ENCODE measurements at regions not wholly inside any gene's neighbourhood (a gene's known extent, or its start where the extent isn't known, plus 50 kb on each side); places are given as distances from the start of the nearest gene placed in this dataset.
"Not testable (repeated sequence)": the region's sequence is repeated elsewhere in the genome, so short reads cannot be mapped to it uniquely, and the experiment has no call there.

DNA sequence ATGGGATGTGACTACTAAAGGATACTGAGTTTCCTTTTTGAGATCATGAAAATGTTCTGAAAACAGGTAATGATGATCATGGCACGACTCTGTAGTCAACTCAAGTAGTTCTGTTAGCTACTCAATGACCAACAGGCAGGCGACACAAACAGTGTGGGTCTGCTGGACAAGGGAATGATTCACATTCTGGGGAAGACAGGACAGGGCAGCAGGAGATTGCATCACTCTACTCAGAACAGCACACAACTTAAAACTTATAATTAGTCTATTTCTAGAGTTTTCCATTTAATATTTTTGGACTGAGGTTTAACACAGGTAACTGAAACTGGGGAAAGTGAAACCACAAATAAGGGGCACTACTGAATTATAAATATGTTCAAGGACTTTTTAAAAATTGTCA is 365.2 kb downstream of the PRDM5 start:
- Mint-ChIP-seq H3K9me3 (ENCODE audit: low read depth) (peaks cover 8% of the 10 kb centered on the region), H3K4me3 (no peak overlapping the region), H3K36me3 (ENCODE audit: low read depth) (no peaks in the 10 kb centered on the region), H3K4me1 (no peaks in the 10 kb centered on the region), H3K27ac (no peak overlapping the region), H3K27me3 (no peaks in the 10 kb centered on the region)
- ChIA-PET CTCF (interaction anchor here (1.4 kb wide), 1 partner anchor 11 kb away, joined by 3 read pairs; no protein-coding TSS in a partner anchor), POLR2A (interaction anchor here (0.7 kb wide), 1 partner anchor 82 kb away, joined by 4 read pairs; no protein-coding TSS in a partner anchor)
- ATAC-seq: no peak
- DNase-seq: no peak
- intact Hi-C loops (cut with DNase I, micrococcal nuclease): no loop called here

DNA sequence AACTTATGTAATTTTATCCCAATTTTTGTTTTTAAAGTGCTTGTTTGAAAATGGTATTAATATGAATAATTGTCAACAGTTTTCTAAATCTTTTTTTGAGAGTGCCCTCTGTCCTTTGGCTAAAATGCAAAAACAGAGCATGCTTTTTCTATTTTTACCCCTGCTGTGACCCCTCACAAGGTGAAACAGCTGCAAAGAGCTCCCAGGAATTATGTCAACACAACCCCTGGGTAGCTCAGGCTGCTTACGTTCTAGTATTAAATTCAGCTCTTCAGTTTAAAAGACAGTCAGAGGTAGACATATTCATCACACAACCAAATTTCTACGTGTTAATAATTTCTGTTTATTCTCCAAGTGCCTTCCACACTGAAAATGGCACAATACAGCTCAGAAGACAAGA is 367.5 kb downstream of the PRDM5 start:
- Mint-ChIP-seq H3K4me1 (no peaks in the 10 kb centered on the region), H3K27me3 (no peaks in the 10 kb centered on the region), H3K4me3 (no peak overlapping the region), H3K27ac (no peak overlapping the region), H3K36me3 (ENCODE audit: low read depth) (no peaks in the 10 kb centered on the region), H3K9me3 (ENCODE audit: low read depth) (no peaks in the 10 kb centered on the region)
- CTCF ChIA-PET: no interaction called here
- POLR2A ChIA-PET: no interaction called here
- DNase-seq (no peak), ATAC-seq (no peak)
- intact Hi-C loops (cut with DNase I, micrococcal nuclease): no loop called here

- ATAC-seq: no peak
- no peak for DNase-seq
- POLR2A ChIA-PET: no interaction called here
- Mint-ChIP-seq H3K36me3 (ENCODE audit: low read depth) (no peaks in the 10 kb centered on the region), H3K27me3 (no peaks in the 10 kb centered on the region), H3K27ac (no peak overlapping the region), H3K9me3 (ENCODE audit: low read depth) (no peaks in the 10 kb centered on the region), H3K4me1 (no peaks in the 10 kb centered on the region), H3K4me3 (no peak overlapping the region)
- intact Hi-C loops (cut with DNase I, micrococcal nuclease): no loop called here
- CTCF ChIA-PET: no interaction called here
Observed at GRCh38 chr4:120554086-120554485, 368.4 kb downstream of the PRDM5 start.

DNA sequence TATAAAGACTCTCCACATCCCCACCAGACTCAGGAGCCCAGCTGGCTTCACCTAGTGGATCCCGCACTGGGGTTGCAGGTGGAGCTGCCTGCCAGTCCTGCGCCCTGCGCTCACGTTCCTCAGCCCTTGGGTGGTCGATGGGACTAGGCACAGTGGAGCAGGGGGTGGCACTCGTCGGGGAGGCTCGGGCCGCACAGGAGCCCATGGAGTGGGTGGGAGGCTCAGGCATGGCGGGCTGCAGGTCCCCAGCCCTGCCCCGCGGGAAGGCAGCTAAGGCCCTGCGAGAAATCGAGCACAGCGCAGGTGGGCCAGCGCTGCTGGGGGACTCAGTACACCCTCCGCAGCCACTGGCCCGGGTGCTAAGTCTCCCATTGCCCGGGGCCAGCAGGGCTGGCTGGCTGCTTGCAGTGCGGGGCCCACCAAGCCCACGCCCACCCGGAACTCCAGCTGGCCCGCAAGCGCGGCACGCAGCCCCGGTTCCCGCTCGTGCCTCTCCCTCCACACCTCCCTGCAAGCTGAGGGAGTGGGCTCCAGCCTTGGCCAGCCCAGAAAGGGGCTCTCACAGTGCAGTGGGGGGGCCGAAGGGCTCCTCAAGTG is 371.8 kb downstream of the PRDM5 start:
- H3K27me3 Mint-ChIP-seq; CTCF ChIA-PET; intact Hi-C loops (cut with DNase I, micrococcal nuclease); DNase-seq; H3K4me3 Mint-ChIP-seq; H3K36me3 Mint-ChIP-seq (ENCODE audit: low read depth); H3K27ac Mint-ChIP-seq; ATAC-seq; H3K4me1 Mint-ChIP-seq; POLR2A ChIA-PET; H3K9me3 Mint-ChIP-seq (ENCODE audit: low read depth): not testable (repeated sequence)

DNA sequence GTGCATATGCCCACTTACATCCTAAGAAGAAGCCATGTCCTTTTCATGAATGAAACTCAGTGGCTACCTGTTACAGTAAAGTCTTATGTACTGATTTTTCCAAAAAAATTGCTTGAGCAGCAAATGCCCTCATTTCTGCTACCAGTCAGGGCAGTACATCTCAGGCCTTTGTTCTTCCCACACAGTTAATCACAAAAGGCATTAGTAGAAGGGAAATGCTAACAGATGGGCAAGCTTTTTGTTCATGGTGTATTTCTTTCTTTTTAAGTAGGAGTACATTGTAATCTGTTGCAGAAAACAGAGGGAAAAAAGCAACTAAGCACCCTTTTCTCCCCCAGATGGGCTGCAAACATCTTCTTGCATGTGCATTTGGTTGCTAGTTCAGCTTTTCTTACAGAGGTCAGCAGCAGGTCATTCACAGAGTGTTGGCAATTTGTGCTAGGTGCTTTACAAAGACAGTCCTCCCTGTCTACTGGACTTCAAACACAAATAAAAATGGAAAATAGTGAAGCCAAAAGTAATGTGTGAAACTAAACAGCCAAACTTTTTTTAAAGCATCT is 373.4 kb downstream of the PRDM5 start:
- no peak overlapping the region for H3K27ac Mint-ChIP-seq
- no peaks in the 10 kb centered on the region for H3K27me3 Mint-ChIP-seq
- H3K9me3 Mint-ChIP-seq (ENCODE audit: low read depth): no peaks in the 10 kb centered on the region
- ChIA-PET POLR2A (no interaction called here), CTCF (no interaction called here)
- intact Hi-C loops (cut with DNase I, micrococcal nuclease): no loop called here
- DNase-seq (no peak), ATAC-seq (no peak)
- no peaks in the 10 kb centered on the region for H3K36me3 Mint-ChIP-seq (ENCODE audit: low read depth)
- no peaks in the 10 kb centered on the region for H3K4me1 Mint-ChIP-seq
- no peak overlapping the region for H3K4me3 Mint-ChIP-seq

DNA sequence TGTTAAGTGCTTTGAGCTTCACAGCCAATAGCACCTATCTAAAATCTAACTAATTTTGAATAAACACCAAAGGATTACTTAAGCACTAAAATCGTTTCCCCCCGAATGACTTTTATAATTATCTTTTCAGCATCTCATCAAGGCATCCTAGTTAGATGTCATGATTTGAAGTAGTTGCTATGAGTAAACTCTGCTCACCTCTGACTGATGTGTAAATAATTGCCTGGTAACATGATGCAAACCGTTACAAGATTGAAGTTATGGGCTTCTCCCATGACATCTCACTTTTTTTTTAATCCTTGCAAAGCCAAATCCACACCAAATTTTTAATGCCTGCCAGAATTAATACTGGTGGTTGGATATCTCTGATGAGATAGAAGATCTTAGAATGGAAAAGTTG is 377.1 kb downstream of the PRDM5 start:
- H3K27me3 Mint-ChIP-seq: no peaks in the 10 kb centered on the region
- H3K27ac Mint-ChIP-seq: no peak overlapping the region
- ChIA-PET CTCF (no interaction called here), POLR2A (no interaction called here)
- no peaks in the 10 kb centered on the region for H3K9me3 Mint-ChIP-seq (ENCODE audit: low read depth)
- DNase-seq: no peak
- ATAC-seq: no peak
- H3K36me3 Mint-ChIP-seq (ENCODE audit: low read depth): no peaks in the 10 kb centered on the region
- no peak overlapping the region for H3K4me3 Mint-ChIP-seq
- intact Hi-C loops (cut with DNase I, micrococcal nuclease): no loop called here
- no peaks in the 10 kb centered on the region for H3K4me1 Mint-ChIP-seq

DNA sequence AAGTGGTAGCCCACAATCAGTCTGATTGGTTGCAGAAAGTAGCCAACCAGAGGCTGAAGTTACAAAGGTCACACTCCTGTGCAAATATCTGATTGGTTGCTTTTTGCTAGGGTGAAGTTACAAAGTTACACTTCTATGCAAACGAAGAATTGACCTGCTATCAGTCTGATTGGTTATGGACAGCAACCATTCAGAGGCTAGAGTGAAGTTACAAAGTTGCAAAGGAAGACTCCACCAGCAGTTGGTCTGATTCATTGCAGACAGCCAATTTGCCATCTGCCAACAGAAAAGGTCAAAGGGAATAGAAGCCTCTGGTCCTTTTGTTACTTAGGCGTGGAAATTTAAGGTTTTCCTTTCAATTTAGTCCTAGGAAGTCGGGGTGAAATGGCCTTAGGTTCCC is 377.7 kb downstream of the PRDM5 start:
- ATAC-seq: no peak
- intact Hi-C loops (cut with DNase I, micrococcal nuclease): no loop called here
- H3K27ac Mint-ChIP-seq: no peak overlapping the region
- ChIA-PET POLR2A (no interaction called here), CTCF (no interaction called here)
- no peak for DNase-seq
- H3K4me1 Mint-ChIP-seq: no peaks in the 10 kb centered on the region
- H3K36me3 Mint-ChIP-seq (ENCODE audit: low read depth): no peaks in the 10 kb centered on the region
- no peaks in the 10 kb centered on the region for H3K27me3 Mint-ChIP-seq
- no peak overlapping the region for H3K4me3 Mint-ChIP-seq
- no peaks in the 10 kb centered on the region for H3K9me3 Mint-ChIP-seq (ENCODE audit: low read depth)

DNA sequence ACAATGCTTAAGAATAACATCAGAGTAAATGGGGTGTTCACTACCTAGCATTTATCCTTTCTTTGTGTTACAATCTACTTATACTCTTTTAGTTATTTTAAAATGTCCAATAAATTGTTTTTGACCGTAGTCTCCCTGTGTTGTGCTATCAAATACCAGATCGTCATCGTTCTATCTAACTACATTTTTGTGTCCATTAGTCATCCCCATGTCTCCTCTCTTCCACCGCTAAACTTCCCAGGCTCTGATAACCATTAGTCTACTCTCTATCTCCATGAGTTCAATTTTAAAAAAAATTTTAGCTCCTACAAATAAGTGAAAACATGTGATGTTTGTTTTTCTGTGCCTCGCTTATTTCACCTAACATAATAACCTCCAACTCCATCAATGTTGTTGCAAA is 381.9 kb downstream of the PRDM5 start:
- intact Hi-C loops (cut with DNase I, micrococcal nuclease): no loop called here
- CTCF ChIA-PET: no interaction called here
- ATAC-seq (no peak), DNase-seq (no peak)
- H3K27ac Mint-ChIP-seq: no peak overlapping the region
- H3K9me3 Mint-ChIP-seq (ENCODE audit: low read depth): no peaks in the 10 kb centered on the region
- H3K4me1 Mint-ChIP-seq: no peaks in the 10 kb centered on the region
- POLR2A ChIA-PET: no interaction called here
- no peaks in the 10 kb centered on the region for H3K36me3 Mint-ChIP-seq (ENCODE audit: low read depth)
- H3K4me3 Mint-ChIP-seq: no peak overlapping the region
- peaks cover under 1% of the 10 kb centered on the region for H3K27me3 Mint-ChIP-seq

- Mint-ChIP-seq H3K9me3 (ENCODE audit: low read depth) (no peaks in the 10 kb centered on the region), H3K36me3 (ENCODE audit: low read depth) (no peaks in the 10 kb centered on the region), H3K4me3 (no peak overlapping the region), H3K4me1 (no peaks in the 10 kb centered on the region), H3K27me3 (peaks cover 2% of the 10 kb centered on the region), H3K27ac (no peak overlapping the region)
- no peak for ATAC-seq
- intact Hi-C loops (cut with DNase I, micrococcal nuclease): no loop called here
- DNase-seq: no peak
- ChIA-PET CTCF (no interaction called here), POLR2A (no interaction called here)
Observed at GRCh38 chr4:120536884-120537283, 385.6 kb downstream of the PRDM5 start.

GRCh38 chr4:120528428-120528827 is 394.1 kb downstream of the PRDM5 start:
- Mint-ChIP-seq H3K4me1 (no peaks in the 10 kb centered on the region), H3K27ac (no peak overlapping the region), H3K4me3 (no peak overlapping the region), H3K9me3 (ENCODE audit: low read depth) (no peaks in the 10 kb centered on the region), H3K36me3 (ENCODE audit: low read depth) (no peaks in the 10 kb centered on the region), H3K27me3 (no peaks in the 10 kb centered on the region)
- DNase-seq: no peak
- intact Hi-C loops (cut with DNase I, micrococcal nuclease): no loop called here
- ChIA-PET CTCF (no interaction called here), POLR2A (no interaction called here)
- no peak for ATAC-seq

GRCh38 chr4:120526033-120526432 is 396.5 kb downstream of the PRDM5 start:
- intact Hi-C loops (cut with DNase I, micrococcal nuclease): no loop called here
- no peak for ATAC-seq

GRCh38 chr4:120525106-120525505 is 397.4 kb downstream of the PRDM5 start:
- H3K4me1 Mint-ChIP-seq: no peaks in the 10 kb centered on the region
- intact Hi-C loops (cut with DNase I, micrococcal nuclease): no loop called here
- no peaks in the 10 kb centered on the region for H3K36me3 Mint-ChIP-seq (ENCODE audit: low read depth)
- no peak for DNase-seq
- no peak overlapping the region for H3K27ac Mint-ChIP-seq
- POLR2A ChIA-PET: no interaction called here
- no peak overlapping the region for H3K4me3 Mint-ChIP-seq
- no peaks in the 10 kb centered on the region for H3K9me3 Mint-ChIP-seq (ENCODE audit: low read depth)
- CTCF ChIA-PET: no interaction called here
- H3K27me3 Mint-ChIP-seq: peaks cover 2% of the 10 kb centered on the region
- no peak for ATAC-seq

More at GRCh38 chr4:120526033-120526432, 396.5 kb downstream of the PRDM5 start:
- Mint-ChIP-seq H3K9me3 (ENCODE audit: low read depth) (no peaks in the 10 kb centered on the region), H3K27ac (no peak overlapping the region), H3K4me3 (no peak overlapping the region), H3K27me3 (peaks cover 2% of the 10 kb centered on the region), H3K4me1 (no peaks in the 10 kb centered on the region), H3K36me3 (ENCODE audit: low read depth) (no peaks in the 10 kb centered on the region)
- POLR2A ChIA-PET: no interaction called here
- CTCF ChIA-PET: no interaction called here
- no peak for DNase-seq

GRCh38 chr4:120524237-120524636 is 398.3 kb downstream of the PRDM5 start:
- Mint-ChIP-seq H3K4me1 (no peaks in the 10 kb centered on the region), H3K27me3 (peaks cover 2% of the 10 kb centered on the region), H3K27ac (no peak overlapping the region), H3K36me3 (ENCODE audit: low read depth) (no peaks in the 10 kb centered on the region), H3K4me3 (no peak overlapping the region), H3K9me3 (ENCODE audit: low read depth) (no peaks in the 10 kb centered on the region)
- ChIA-PET POLR2A (interaction anchor here (0.7 kb wide), 1 partner anchor 154 kb away, joined by 3 read pairs; no protein-coding TSS in a partner anchor), CTCF (no interaction called here)
- intact Hi-C loops (cut with DNase I, micrococcal nuclease): no loop called here
- ATAC-seq: no peak
- no peak for DNase-seq

Data from activated CD4-positive, alpha-beta T cell treated with anti-CD3 and anti-CD28 coated beads for 36 hours (primary cell).